ENCODE measurements at regions not wholly inside any gene's neighbourhood (a gene's known extent, or its start where the extent isn't known, plus 50 kb on each side); places are given as distances from the start of the nearest gene placed in this dataset.
"Not testable (repeated sequence)": the region's sequence is repeated elsewhere in the genome, so short reads cannot be mapped to it uniquely, and the experiment has no call there.

- ATAC-seq, result no peak
Observed at GRCh38 chr4:33422656-33423055, 2702.5 kb downstream of the PCDH7 start.

- ATAC-seq, result no peak
Observed at GRCh38 chr4:33425936-33426335, 2705.8 kb downstream of the PCDH7 start.

- no peak for ATAC-seq
Observed at GRCh38 chr4:33427676-33428075, 2707.5 kb downstream of the PCDH7 start.

DNA sequence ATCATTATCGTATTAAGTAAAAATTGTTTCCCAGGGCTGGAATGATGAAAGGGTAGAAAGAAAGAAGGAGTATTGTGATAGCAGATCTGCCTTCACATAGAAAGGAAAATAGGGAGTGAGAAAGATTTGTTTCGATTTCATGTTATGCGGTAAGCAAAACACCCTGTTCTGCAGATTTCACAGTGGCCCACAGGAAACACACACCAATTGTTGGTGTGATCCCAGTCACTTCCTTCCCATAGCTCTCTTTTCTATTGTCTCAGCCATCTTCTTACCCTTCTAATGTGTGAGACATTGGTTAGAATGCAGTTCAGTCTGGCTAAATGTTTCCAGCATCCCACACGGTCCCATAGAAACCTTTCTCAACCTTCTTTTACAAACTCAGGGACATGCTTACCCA, 2709.8 kb downstream of the PCDH7 start:
- ATAC-seq, result no peak

- no peak for ATAC-seq
Observed at GRCh38 chr4:33437406-33437805, 2717.2 kb downstream of the PCDH7 start.

DNA sequence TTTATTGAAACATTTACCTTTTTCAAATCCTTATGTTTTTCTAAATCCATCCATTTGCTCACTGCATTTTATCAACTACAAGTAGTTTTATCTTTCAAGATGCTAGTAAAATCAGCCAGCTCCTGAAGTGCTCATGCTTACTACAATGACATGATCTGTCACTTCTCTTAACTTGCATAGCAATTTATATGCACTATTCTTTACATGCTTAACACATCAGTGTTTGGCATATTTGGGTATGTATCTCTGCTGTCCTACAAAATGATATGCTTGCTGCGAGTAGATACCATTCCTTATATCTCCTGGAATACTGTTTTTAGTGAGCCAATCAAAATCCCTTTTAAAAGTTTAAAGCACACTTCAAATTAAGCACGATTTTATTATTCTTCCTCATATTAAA, 2726.8 kb downstream of the PCDH7 start:
- no peak for ATAC-seq

DNA sequence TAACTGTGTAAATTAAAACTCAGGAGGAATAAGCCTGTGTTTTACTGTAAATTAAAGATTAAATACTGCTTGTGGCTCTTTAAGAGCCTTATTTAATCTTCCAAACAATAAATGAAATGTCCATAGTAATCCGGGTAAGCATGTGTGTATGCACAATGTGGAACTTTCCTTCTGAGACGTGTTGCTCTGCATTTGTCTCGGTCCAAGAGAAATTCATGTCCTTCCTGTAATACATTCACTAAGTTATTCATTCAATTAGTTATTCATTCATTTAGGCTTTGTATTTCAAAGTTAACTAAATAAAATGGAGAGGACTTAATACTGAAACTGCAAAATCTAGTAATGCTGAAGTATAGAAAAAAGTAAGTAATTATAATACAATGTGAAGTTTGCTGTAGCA, 2728.8 kb downstream of the PCDH7 start:
- no peak for ATAC-seq

DNA sequence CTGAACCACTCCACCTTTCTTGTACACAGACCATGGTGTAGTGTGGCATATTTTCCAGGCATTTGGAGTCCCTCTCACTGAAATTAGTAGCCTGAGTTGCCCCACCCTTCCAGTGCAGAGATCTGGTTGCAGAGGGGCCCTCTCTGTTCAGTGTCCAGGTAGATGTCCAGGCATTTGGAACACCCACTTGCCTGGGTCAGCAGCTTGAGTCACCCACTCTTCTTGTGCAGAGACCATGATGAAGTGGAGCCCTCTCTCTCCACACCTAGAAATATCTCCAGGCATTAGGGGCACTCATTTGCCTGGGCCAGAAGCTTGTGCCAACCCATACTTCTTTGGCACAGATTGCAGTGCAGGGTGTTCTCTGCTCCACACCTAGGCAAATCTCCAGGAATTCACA, 2733.3 kb downstream of the PCDH7 start:
- no peak for ATAC-seq

DNA sequence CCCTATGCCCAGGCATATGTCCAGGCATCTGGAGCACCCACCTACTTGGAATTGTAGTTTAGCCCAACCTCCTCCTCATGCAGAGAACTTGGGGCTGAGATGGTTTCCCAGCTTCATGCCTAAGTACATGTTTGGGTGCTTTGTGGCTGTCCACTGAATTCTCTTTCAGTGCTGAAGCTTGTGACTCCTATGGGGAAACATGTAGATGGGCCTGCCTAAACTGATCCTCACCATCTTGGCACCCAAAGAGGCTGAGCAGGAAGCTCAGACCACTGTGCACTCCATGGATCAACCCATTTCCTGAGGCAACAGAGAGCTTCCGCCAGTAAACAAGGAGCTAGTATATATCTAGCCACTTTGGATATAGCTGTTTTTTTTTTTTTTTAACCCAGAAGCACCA, 2733.7 kb downstream of the PCDH7 start:
- no peak for ATAC-seq

- no peak for ATAC-seq
Observed at GRCh38 chr4:33465565-33465964, 2745.4 kb downstream of the PCDH7 start.

DNA sequence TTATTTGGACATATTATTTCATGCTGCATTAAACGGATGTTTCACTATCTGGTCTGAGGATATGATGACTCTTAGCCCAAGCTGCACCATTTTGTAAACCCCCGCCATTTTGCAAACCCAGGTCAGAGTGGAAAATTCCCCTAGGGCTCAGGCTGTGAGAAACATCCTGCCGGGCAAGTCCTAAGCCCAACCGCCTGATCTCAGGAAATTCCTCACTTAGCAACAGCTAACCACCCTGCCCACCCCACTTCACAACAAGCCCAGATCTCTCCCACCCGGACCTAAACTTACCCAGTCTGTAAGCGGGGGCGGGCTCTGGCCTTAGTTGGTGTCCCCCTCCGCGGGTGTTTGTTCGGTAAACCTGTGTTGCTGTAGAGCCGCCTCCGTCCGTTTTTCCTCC, 2747.1 kb downstream of the PCDH7 start:
- ATAC-seq, result no peak

GRCh38 chr4:33470805-33471204, 2750.6 kb downstream of the PCDH7 start:
- ATAC-seq, result no peak

- ATAC-seq, result no peak
Observed at GRCh38 chr4:33477715-33478114, 2757.5 kb downstream of the PCDH7 start.

- no peak for ATAC-seq
Observed at GRCh38 chr4:33482773-33483172, 2761.5 kb downstream of the ARAP2 start.

GRCh38 chr4:33485111-33485510, 2759.2 kb downstream of the ARAP2 start:
- no peak for ATAC-seq

GRCh38 chr4:33493231-33493630, 2751.1 kb downstream of the ARAP2 start:
- ATAC-seq, result no peak

DNA sequence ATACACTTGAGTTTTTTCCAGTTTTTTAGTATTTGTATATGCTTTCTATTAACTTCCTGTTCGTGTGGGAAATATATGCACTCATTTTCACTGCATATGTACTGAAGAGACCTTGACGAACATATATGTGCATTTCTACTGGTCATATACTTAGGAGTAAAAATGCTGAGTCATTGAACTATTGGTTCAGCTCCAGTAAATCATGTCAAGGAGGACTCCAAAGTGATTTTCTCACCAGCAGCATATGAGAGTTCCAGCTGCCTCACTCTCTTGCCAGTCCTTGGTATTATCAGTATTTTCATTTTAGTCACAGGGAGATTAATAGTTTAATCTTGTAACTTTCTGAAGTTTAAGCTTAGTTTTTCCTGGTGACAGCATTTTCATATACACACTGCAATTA, 2750.2 kb downstream of the ARAP2 start:
- ATAC-seq, result no peak

DNA sequence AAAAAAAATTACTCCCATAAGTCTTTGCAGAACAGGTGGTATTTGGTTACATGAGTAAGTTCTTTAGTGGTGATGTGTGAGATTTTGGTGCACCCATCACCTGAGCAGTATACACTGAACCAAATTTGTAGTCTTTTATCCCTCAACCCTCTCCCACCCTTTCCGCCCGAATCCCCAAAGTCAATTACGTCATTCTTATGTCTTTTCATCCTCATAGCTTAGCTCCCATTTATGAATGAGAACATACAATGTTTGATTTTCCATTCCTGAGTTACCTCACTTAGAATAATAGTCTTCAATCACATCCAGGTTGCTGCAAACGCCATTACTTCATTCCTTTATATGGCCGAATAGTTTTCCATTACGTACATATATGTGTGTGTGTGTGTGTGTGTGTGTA, 2742.7 kb downstream of the ARAP2 start:
- ATAC-seq, result not testable (repeated sequence)

GRCh38 chr4:33512397-33512796, 2731.9 kb downstream of the ARAP2 start:
- no peak for ATAC-seq

DNA sequence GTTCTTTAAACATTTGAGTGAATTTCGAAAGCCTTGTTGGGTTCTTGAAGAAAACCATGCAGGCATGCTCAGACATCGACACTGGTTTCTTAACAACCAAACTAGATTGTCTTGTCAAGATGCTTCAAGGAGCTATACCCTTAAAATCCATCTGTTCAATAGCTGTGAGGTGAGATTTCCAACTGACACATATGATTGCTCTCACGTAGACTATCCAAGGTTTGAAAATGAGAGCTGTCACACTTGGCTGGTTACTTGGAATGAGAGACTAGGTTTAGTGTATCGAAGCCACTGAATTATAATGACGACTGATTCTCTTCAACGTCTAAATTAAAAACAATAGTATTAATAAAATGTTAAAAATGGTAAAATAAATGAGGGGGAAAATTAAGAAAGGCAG, 2725.5 kb downstream of the ARAP2 start:
- ATAC-seq, result no peak

GRCh38 chr4:33532821-33533220, 2711.5 kb downstream of the ARAP2 start:
- no peak for ATAC-seq

DNA sequence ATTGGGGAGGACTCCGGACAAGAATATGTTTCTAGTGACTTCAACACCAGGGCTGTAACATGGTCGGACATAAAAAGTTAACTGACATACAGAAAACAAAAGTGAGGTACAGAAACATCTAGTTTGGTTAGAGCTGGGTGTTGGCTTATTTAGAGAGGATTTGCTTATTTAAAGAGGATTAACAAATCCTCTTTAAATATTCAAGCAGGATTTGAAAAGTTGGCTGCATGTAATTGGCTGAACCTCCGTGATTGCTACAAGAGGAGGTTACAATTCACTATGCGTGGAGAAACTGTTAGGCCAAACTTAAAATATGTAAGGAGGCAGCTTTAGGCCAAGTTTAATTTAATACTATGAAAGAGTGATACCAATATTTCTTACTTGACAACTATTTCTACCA, 2707.4 kb downstream of the ARAP2 start:
- ATAC-seq, result no peak

DNA sequence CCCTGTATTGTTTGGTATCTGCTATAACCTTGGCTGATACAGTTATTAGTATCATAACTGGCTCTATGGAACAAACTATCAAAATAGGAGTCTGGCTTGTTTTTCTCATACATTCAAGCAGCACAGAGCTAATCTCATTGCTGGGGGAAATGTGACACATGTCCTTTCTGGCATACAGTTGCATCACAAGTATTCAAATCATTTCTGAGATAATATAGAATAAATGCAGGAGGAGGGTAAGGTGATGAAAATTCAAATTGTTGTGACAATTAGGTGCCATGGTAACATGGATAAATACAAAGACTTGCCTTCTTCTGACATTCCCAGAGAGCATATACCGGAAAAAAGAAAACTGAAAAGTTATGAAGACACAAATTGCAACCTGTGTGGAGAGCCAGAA, 2706.8 kb downstream of the ARAP2 start:
- ATAC-seq, result no peak

GRCh38 chr4:33543941-33544450, 2700.3 kb downstream of the ARAP2 start:
- ATAC-seq, result no peak

- no peak for ATAC-seq
Observed at GRCh38 chr4:33551244-33551643, 2693.1 kb downstream of the ARAP2 start.

- no peak for ATAC-seq
Observed at GRCh38 chr4:33561259-33561658, 2683.1 kb downstream of the ARAP2 start.

All from esophagus mucosa (tissue), 1 donor.